ENCODE measurements at regions not wholly inside any gene's neighbourhood (a gene's known extent, or its start where the extent isn't known, plus 50 kb on each side); places are given as distances from the start of the nearest gene placed in this dataset.
"Not testable (repeated sequence)": the region's sequence is repeated elsewhere in the genome, so short reads cannot be mapped to it uniquely, and the experiment has no call there.

DNA sequence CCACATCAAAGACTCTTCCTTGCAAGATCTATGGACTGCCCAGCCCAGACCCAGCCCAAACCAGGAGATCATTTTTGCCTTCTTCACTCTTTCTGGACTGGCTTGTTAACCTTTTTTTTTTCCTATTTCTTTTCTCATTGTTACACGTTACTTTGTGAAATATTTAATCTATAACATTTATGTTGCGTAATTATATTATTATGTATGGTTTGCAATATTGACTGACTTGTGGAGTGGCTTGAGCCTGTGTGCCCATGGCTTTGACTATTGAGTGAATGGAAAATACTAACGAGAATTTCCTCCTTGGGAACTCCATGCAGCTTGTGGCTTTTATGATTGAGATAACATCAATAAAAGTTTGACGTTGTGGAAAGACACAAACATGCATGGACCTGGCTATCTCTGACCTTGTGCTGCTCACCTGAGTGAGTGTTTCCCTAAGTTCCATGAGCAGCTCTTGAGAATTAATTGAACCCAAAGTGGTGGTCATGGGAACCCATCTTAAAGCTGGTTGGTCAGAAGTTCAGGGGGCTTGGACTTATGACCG lies 1641.3 kb upstream of the LRRTM3 start:
- H3K36me3 ChIP-seq (ENCODE audit: insufficient read depth, low read length) = no peaks in the 10 kb centered on the region
- H4K20me1 ChIP-seq (ENCODE audit: insufficient read depth, low read length) = no peaks in the 10 kb centered on the region
- no peak overlapping the region for H3K27ac ChIP-seq (ENCODE audit: low read depth, low read length, poor library complexity, severe bottlenecking)
- H3K4me1 ChIP-seq (ENCODE audit: insufficient read depth, low read length, severe bottlenecking) = no peaks in the 10 kb centered on the region
- H3F3A ChIP-seq (ENCODE audit: insufficient read depth, low read length) = no peaks in the 10 kb centered on the region
- H2AFZ ChIP-seq (ENCODE audit: low read length) = no peak overlapping the region
- no peak overlapping the region for H3K4me2 ChIP-seq (ENCODE audit: low read length)
- no peaks in the 10 kb centered on the region for H3K79me2 ChIP-seq (ENCODE audit: insufficient read depth, low read length)
- no peaks in the 10 kb centered on the region for H3K27me3 ChIP-seq (ENCODE audit: insufficient read depth, low read length)
- H3K4me3 ChIP-seq (ENCODE audit: low read depth, low read length, poor library complexity, severe bottlenecking) = no peak overlapping the region
- H3K9me2 ChIP-seq (ENCODE audit: low read depth, low read length) = no peaks in the 10 kb centered on the region
- no peak overlapping the region for H3K9ac ChIP-seq (ENCODE audit: low read length)
- TF ChIP-seq, protein P1, sequence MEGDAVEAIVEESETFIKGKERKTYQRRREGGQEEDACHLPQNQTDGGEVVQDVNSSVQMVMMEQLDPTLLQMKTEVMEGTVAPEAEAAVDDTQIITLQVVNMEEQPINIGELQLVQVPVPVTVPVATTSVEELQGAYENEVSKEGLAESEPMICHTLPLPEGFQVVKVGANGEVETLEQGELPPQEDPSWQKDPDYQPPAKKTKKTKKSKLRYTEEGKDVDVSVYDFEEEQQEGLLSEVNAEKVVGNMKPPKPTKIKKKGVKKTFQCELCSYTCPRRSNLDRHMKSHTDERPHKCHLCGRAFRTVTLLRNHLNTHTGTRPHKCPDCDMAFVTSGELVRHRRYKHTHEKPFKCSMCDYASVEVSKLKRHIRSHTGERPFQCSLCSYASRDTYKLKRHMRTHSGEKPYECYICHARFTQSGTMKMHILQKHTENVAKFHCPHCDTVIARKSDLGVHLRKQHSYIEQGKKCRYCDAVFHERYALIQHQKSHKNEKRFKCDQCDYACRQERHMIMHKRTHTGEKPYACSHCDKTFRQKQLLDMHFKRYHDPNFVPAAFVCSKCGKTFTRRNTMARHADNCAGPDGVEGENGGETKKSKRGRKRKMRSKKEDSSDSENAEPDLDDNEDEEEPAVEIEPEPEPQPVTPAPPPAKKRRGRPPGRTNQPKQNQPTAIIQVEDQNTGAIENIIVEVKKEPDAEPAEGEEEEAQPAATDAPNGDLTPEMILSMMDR (IDR thresholded peaks at IDR 0.05; ENCODE audit: low read length) = no peak
- no peak for TF ChIP-seq EZH2 (IDR thresholded peaks at IDR 0.05; ENCODE audit: borderline replicate concordance, low read length)
- H3K9me3 ChIP-seq (ENCODE audit: low read length) = no peaks in the 10 kb centered on the region

DNA sequence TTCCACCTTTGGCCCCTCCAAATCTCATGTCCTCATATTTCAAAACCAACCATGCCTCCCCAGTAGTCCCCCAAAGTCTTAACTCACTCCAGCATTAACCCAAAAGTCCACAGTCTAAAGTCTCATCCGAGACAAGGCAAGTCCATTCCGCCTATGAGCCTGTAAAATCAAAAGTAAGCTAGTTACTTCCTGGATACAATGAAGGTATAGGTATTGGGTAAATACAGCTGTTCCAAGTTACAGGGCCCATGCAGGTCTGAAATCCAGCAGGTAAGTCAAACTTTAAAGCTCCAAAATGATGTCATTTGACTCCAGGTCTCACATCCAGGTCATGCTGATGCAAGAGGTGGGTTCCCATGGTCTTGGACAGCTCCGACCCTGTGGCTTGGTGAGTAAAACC lies 1640.1 kb upstream of the LRRTM3 start:
- H2AFZ ChIP-seq (ENCODE audit: low read length); H3K9me3 ChIP-seq (ENCODE audit: low read length); H3K36me3 ChIP-seq (ENCODE audit: insufficient read depth, low read length); H3K9me2 ChIP-seq (ENCODE audit: low read depth, low read length); H3K79me2 ChIP-seq (ENCODE audit: insufficient read depth, low read length); H3K4me1 ChIP-seq (ENCODE audit: insufficient read depth, low read length, severe bottlenecking); H3K27me3 ChIP-seq (ENCODE audit: insufficient read depth, low read length); H3K4me3 ChIP-seq (ENCODE audit: low read depth, low read length, poor library complexity, severe bottlenecking); H3F3A ChIP-seq (ENCODE audit: insufficient read depth, low read length); H3K4me2 ChIP-seq (ENCODE audit: low read length); H3K27ac ChIP-seq (ENCODE audit: low read depth, low read length, poor library complexity, severe bottlenecking); H4K20me1 ChIP-seq (ENCODE audit: insufficient read depth, low read length); H3K9ac ChIP-seq (ENCODE audit: low read length): not testable (repeated sequence)

DNA sequence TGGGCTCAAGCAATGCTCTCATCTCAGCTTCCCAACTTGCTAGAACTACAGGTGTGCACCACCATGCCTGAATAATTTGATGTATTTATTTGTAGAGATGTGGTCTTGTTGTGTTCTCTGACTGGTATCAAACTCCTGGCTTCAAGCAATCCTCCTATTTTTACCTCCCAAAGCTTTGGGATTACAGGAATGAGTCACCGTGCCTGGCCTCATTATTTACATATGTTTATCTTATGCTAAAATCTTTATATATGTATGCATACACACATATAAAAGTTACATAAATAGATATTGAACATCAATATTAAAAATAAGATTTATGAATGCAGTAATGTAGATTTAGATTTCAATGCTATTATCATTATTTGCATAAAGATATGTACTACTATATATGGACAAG lies 1634.5 kb upstream of the LRRTM3 start:
- Histone ChIP-seq H3K36me3 (ENCODE audit: insufficient read depth, low read length) (no peaks in the 10 kb centered on the region), H3K4me3 (ENCODE audit: low read depth, low read length, poor library complexity, severe bottlenecking) (no peak overlapping the region), H3K27me3 (ENCODE audit: insufficient read depth, low read length) (no peaks in the 10 kb centered on the region), H4K20me1 (ENCODE audit: insufficient read depth, low read length) (no peaks in the 10 kb centered on the region), H2AFZ (ENCODE audit: low read length) (no peak overlapping the region), H3K4me2 (ENCODE audit: low read length) (no peak overlapping the region), H3K9me2 (ENCODE audit: low read depth, low read length) (no peaks in the 10 kb centered on the region), H3K79me2 (ENCODE audit: insufficient read depth, low read length) (no peaks in the 10 kb centered on the region), H3K9ac (ENCODE audit: low read length) (no peak overlapping the region), H3K27ac (ENCODE audit: low read depth, low read length, poor library complexity, severe bottlenecking) (no peak overlapping the region), H3F3A (ENCODE audit: insufficient read depth, low read length) (no peaks in the 10 kb centered on the region), H3K9me3 (ENCODE audit: low read length) (no peaks in the 10 kb centered on the region), H3K4me1 (ENCODE audit: insufficient read depth, low read length, severe bottlenecking) (no peaks in the 10 kb centered on the region)
- no peak for TF ChIP-seq EZH2 (IDR thresholded peaks at IDR 0.05; ENCODE audit: borderline replicate concordance, low read length)
- TF ChIP-seq, protein P1 (IDR thresholded peaks at IDR 0.05; ENCODE audit: low read length) = no peak

DNA sequence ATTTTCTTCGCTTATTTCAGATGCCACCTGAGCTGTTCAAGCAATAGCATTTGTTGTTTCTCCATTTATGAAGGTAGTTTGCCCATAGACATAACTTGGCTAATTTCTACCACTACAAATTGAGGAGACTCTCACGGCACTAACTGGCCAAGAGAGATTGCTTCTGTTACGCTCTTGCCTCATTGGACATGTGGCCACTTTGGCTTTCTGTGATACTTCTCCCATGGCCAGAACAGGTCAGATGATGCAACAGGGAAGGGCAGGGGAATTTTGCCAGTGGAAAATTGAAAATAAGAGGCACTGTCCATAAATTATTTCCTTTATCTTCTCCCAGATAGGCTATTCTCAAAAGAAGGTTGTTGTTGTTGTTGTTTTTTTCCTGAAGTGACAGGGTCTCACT lies 1633.3 kb upstream of the LRRTM3 start:
- H3K36me3 ChIP-seq (ENCODE audit: insufficient read depth, low read length) = no peaks in the 10 kb centered on the region
- H2AFZ ChIP-seq (ENCODE audit: low read length) = no peak overlapping the region
- no peak overlapping the region for H3K27ac ChIP-seq (ENCODE audit: low read depth, low read length, poor library complexity, severe bottlenecking)
- H3K4me3 ChIP-seq (ENCODE audit: low read depth, low read length, poor library complexity, severe bottlenecking) = no peak overlapping the region
- H4K20me1 ChIP-seq (ENCODE audit: insufficient read depth, low read length) = no peaks in the 10 kb centered on the region
- no peak for TF ChIP-seq EZH2 (IDR thresholded peaks at IDR 0.05; ENCODE audit: borderline replicate concordance, low read length)
- TF ChIP-seq, protein P1 (IDR thresholded peaks at IDR 0.05; ENCODE audit: low read length) = no peak
- H3K9me2 ChIP-seq (ENCODE audit: low read depth, low read length) = no peaks in the 10 kb centered on the region
- no peaks in the 10 kb centered on the region for H3K79me2 ChIP-seq (ENCODE audit: insufficient read depth, low read length)
- no peak overlapping the region for H3K9ac ChIP-seq (ENCODE audit: low read length)
- H3K4me1 ChIP-seq (ENCODE audit: insufficient read depth, low read length, severe bottlenecking) = no peaks in the 10 kb centered on the region
- no peaks in the 10 kb centered on the region for H3K27me3 ChIP-seq (ENCODE audit: insufficient read depth, low read length)
- no peaks in the 10 kb centered on the region for H3K9me3 ChIP-seq (ENCODE audit: low read length)
- no peak overlapping the region for H3K4me2 ChIP-seq (ENCODE audit: low read length)
- no peaks in the 10 kb centered on the region for H3F3A ChIP-seq (ENCODE audit: insufficient read depth, low read length)
